ENCODE measurements at regions not wholly inside any gene's neighbourhood (a gene's known extent, or its start where the extent isn't known, plus 50 kb on each side); places are given as distances from the start of the nearest gene placed in this dataset.

GRCh38 chr5:125595845-125596244 lies 827.4 kb upstream of the GRAMD2B start:
- no peak for DNase-seq (ENCODE audit: insufficient read length)
- TF ChIP-seq TAF1 (IDR thresholded peaks at IDR 0.05; ENCODE audit: borderline replicate concordance, low read depth, low read length) (no peak), POLR2AphosphoS5 (IDR thresholded peaks at IDR 0.05; ENCODE audit: low read depth, low read length) (no peak), POLR2A (IDR thresholded peaks at IDR 0.05; ENCODE audit: low read depth, low read length) (no peak)
- FAIRE-seq = no peak

GRCh38 chr5:125597338-125597737 lies 825.9 kb upstream of the GRAMD2B start:
- no peak for DNase-seq (ENCODE audit: insufficient read length)
- TF ChIP-seq TAF1 (IDR thresholded peaks at IDR 0.05; ENCODE audit: borderline replicate concordance, low read depth, low read length) (no peak), POLR2A (IDR thresholded peaks at IDR 0.05; ENCODE audit: low read depth, low read length) (no peak)
- FAIRE-seq = no peak

GRCh38 chr5:125600559-125600958 lies 822.6 kb upstream of the GRAMD2B start:
- TF ChIP-seq POLR2AphosphoS5 (IDR thresholded peaks at IDR 0.05; ENCODE audit: low read depth, low read length) (no peak), POLR2A (IDR thresholded peaks at IDR 0.05; ENCODE audit: low read depth, low read length) (no peak), TAF1 (IDR thresholded peaks at IDR 0.05; ENCODE audit: borderline replicate concordance, low read depth, low read length) (no peak)
- no peak for FAIRE-seq

GRCh38 chr5:125602184-125602583 lies 821.0 kb upstream of the GRAMD2B start:
- FAIRE-seq (no peak), DNase-seq (ENCODE audit: insufficient read length) (no peak)
- TF ChIP-seq TAF1 (IDR thresholded peaks at IDR 0.05; ENCODE audit: borderline replicate concordance, low read depth, low read length) (no peak), POLR2AphosphoS5 (IDR thresholded peaks at IDR 0.05; ENCODE audit: low read depth, low read length) (no peak), POLR2A (IDR thresholded peaks at IDR 0.05; ENCODE audit: low read depth, low read length) (no peak)

More at GRCh38 chr5:125600559-125600958, 822.6 kb upstream of the GRAMD2B start:
- no peak for DNase-seq (ENCODE audit: insufficient read length)

GRCh38 chr5:125603321-125603720 lies 819.9 kb upstream of the GRAMD2B start:
- TF ChIP-seq POLR2A (IDR thresholded peaks at IDR 0.05; ENCODE audit: low read depth, low read length) = no peak
- no peak for TF ChIP-seq POLR2AphosphoS5 (IDR thresholded peaks at IDR 0.05; ENCODE audit: low read depth, low read length)
- no peak for TF ChIP-seq TAF1 (IDR thresholded peaks at IDR 0.05; ENCODE audit: borderline replicate concordance, low read depth, low read length)
- DNase-seq (ENCODE audit: insufficient read length) (no peak), FAIRE-seq (no peak)

GRCh38 chr5:125604104-125604503 lies 819.1 kb upstream of the GRAMD2B start:
- FAIRE-seq (no peak), DNase-seq (ENCODE audit: insufficient read length) (no peak)
- TF ChIP-seq POLR2AphosphoS5 (IDR thresholded peaks at IDR 0.05; ENCODE audit: low read depth, low read length) (no peak), TAF1 (IDR thresholded peaks at IDR 0.05; ENCODE audit: borderline replicate concordance, low read depth, low read length) (no peak), POLR2A (IDR thresholded peaks at IDR 0.05; ENCODE audit: low read depth, low read length) (no peak)

GRCh38 chr5:125607018-125607417 lies 816.2 kb upstream of the GRAMD2B start:
- DNase-seq (ENCODE audit: insufficient read length) (no peak), FAIRE-seq (no peak)
- TF ChIP-seq POLR2AphosphoS5 (IDR thresholded peaks at IDR 0.05; ENCODE audit: low read depth, low read length) (no peak), POLR2A (IDR thresholded peaks at IDR 0.05; ENCODE audit: low read depth, low read length) (no peak), TAF1 (IDR thresholded peaks at IDR 0.05; ENCODE audit: borderline replicate concordance, low read depth, low read length) (no peak)

- TF ChIP-seq POLR2A (IDR thresholded peaks at IDR 0.05; ENCODE audit: low read depth, low read length) (no peak), POLR2AphosphoS5 (IDR thresholded peaks at IDR 0.05; ENCODE audit: low read depth, low read length) (no peak), TAF1 (IDR thresholded peaks at IDR 0.05; ENCODE audit: borderline replicate concordance, low read depth, low read length) (no peak)
- FAIRE-seq (no peak), DNase-seq (ENCODE audit: insufficient read length) (no peak)
These were observed 814.2 kb upstream of the GRAMD2B start for GRCh38 chr5:125609011-125609410.

- DNase-seq (ENCODE audit: insufficient read length) = no peak
- TF ChIP-seq TAF1 (IDR thresholded peaks at IDR 0.05; ENCODE audit: borderline replicate concordance, low read depth, low read length) = no peak
- no peak for TF ChIP-seq POLR2AphosphoS5 (IDR thresholded peaks at IDR 0.05; ENCODE audit: low read depth, low read length)
- no peak for TF ChIP-seq POLR2A (IDR thresholded peaks at IDR 0.05; ENCODE audit: low read depth, low read length)
- no peak for FAIRE-seq
These were observed 812.3 kb upstream of the GRAMD2B start for GRCh38 chr5:125610892-125611291.

GRCh38 chr5:125611541-125611940 lies 811.7 kb upstream of the GRAMD2B start:
- no peak for FAIRE-seq
- DNase-seq (ENCODE audit: insufficient read length) = no peak
- TF ChIP-seq POLR2AphosphoS5 (IDR thresholded peaks at IDR 0.05; ENCODE audit: low read depth, low read length) = no peak
- TF ChIP-seq TAF1 (IDR thresholded peaks at IDR 0.05; ENCODE audit: borderline replicate concordance, low read depth, low read length) = no peak
- TF ChIP-seq POLR2A (IDR thresholded peaks at IDR 0.05; ENCODE audit: low read depth, low read length) = no peak

- no peak for DNase-seq (ENCODE audit: insufficient read length)
- TF ChIP-seq POLR2A (IDR thresholded peaks at IDR 0.05; ENCODE audit: low read depth, low read length) (no peak), TAF1 (IDR thresholded peaks at IDR 0.05; ENCODE audit: borderline replicate concordance, low read depth, low read length) (no peak), POLR2AphosphoS5 (IDR thresholded peaks at IDR 0.05; ENCODE audit: low read depth, low read length) (no peak)
- no peak for FAIRE-seq
These were observed 811.0 kb upstream of the GRAMD2B start for GRCh38 chr5:125612181-125612721.

- TF ChIP-seq TAF1 (IDR thresholded peaks at IDR 0.05; ENCODE audit: borderline replicate concordance, low read depth, low read length) (no peak), POLR2AphosphoS5 (IDR thresholded peaks at IDR 0.05; ENCODE audit: low read depth, low read length) (no peak), POLR2A (IDR thresholded peaks at IDR 0.05; ENCODE audit: low read depth, low read length) (no peak)
- FAIRE-seq (no peak), DNase-seq (ENCODE audit: insufficient read length) (no peak)
These were observed 810.4 kb upstream of the GRAMD2B start for GRCh38 chr5:125612776-125613175.

All from GM12892 (cell line).